KMS-11 (cell line): ENCODE measurements at regions not wholly inside any gene's neighbourhood (a gene's known extent, or its start where the extent isn't known, plus 50 kb on each side); places are given as distances from the start of the nearest gene placed in this dataset.

Experiments
- H2AFZ ChIP-seq: fragments of 200-600 bp; sonication (generic); 2 replicates; pipeline ENCODE4 v1.6.1; 2016; ENCODE audit warnings: antibody characterized with exemption, mixed run types, low read depth
- H3K27ac ChIP-seq: fragments of 200-600 bp; sonication (generic); 2 replicates; pipeline ENCODE4 v1.6.1; 2016; ENCODE audit warnings: mild to moderate bottlenecking, mixed run types
- H3K27me3 ChIP-seq: fragments of 200-600 bp; sonication (generic); 2 replicates; pipeline ENCODE4 v1.6.1; 2017; ENCODE audit warnings: mild to moderate bottlenecking, low read depth, mixed run types, moderate library complexity; ENCODE audit not compliant: insufficient read depth
- H3K36me3 ChIP-seq: fragments of 200-600 bp; sonication (generic); 2 replicates; pipeline ENCODE4 v1.6.1; 2017; ENCODE audit warnings: mild to moderate bottlenecking, mixed run types; ENCODE audit not compliant: insufficient read depth
- H3K4me1 ChIP-seq: fragments of 200-600 bp; sonication (generic); 2 replicates; pipeline ENCODE4 v1.6.1; 2016; ENCODE audit warnings: mild to moderate bottlenecking, low read depth, mixed run types; ENCODE audit not compliant: poor library complexity, severe bottlenecking
- H3K4me2 ChIP-seq: fragments of 200-600 bp; sonication (generic); 2 replicates; pipeline ENCODE4 v1.7.0; 2016; ENCODE audit warnings: mild to moderate bottlenecking, mixed run types
- H3K4me3 ChIP-seq: fragments of 200-600 bp; sonication (generic); IDR thresholded peaks from 2 replicates; pipeline ENCODE4 v1.6.1; 2017; ENCODE audit warnings: low read depth, low read length, mixed read lengths; ENCODE audit not compliant: insufficient read depth
- H3K79me2 ChIP-seq: fragments of 200-600 bp; sonication (generic); 2 replicates; pipeline ENCODE4 v1.6.1; 2016; ENCODE audit warnings: low read depth, mixed run types; ENCODE audit not compliant: insufficient read depth
- H3K9ac ChIP-seq: fragments of 200-600 bp; sonication (generic); 2 replicates; pipeline ENCODE4 v1.6.1; 2016; ENCODE audit warnings: mild to moderate bottlenecking, mixed run types
- H4K20me1 ChIP-seq: fragments of 200-600 bp; sonication (generic); 2 replicates; pipeline ENCODE4 v1.6.1; 2016; ENCODE audit warnings: mild to moderate bottlenecking, mixed run types; ENCODE audit not compliant: insufficient read depth
- TF ChIP-seq, protein P1 (sequence below): fragments of 200-600 bp; sonication (generic); conservative IDR thresholded peaks from 2 replicates; pipeline ENCODE4 v1.6.1; 2017; ENCODE audit warnings: low read depth, mild to moderate bottlenecking, antibody characterized with exemption, low read length, moderate library complexity, mixed read lengths

- Histone ChIP-seq H3K27ac (no peak overlapping the region), H3K4me3 (no peak overlapping the region), H3K4me2 (no peak overlapping the region), H3K79me2 (no peaks in the 10 kb centered on the region), H3K4me1 (no peaks in the 10 kb centered on the region), H3K36me3 (no peaks in the 10 kb centered on the region), H4K20me1 (no peaks in the 10 kb centered on the region), H2AFZ (no peak overlapping the region), H3K27me3 (no peaks in the 10 kb centered on the region), H3K9ac (no peak overlapping the region)
- TF ChIP-seq, protein P1, sequence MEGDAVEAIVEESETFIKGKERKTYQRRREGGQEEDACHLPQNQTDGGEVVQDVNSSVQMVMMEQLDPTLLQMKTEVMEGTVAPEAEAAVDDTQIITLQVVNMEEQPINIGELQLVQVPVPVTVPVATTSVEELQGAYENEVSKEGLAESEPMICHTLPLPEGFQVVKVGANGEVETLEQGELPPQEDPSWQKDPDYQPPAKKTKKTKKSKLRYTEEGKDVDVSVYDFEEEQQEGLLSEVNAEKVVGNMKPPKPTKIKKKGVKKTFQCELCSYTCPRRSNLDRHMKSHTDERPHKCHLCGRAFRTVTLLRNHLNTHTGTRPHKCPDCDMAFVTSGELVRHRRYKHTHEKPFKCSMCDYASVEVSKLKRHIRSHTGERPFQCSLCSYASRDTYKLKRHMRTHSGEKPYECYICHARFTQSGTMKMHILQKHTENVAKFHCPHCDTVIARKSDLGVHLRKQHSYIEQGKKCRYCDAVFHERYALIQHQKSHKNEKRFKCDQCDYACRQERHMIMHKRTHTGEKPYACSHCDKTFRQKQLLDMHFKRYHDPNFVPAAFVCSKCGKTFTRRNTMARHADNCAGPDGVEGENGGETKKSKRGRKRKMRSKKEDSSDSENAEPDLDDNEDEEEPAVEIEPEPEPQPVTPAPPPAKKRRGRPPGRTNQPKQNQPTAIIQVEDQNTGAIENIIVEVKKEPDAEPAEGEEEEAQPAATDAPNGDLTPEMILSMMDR: no peak
These were observed 118.3 kb upstream of the DOK6 start for GRCh38 chr18:69282371-69282770.

DNA sequence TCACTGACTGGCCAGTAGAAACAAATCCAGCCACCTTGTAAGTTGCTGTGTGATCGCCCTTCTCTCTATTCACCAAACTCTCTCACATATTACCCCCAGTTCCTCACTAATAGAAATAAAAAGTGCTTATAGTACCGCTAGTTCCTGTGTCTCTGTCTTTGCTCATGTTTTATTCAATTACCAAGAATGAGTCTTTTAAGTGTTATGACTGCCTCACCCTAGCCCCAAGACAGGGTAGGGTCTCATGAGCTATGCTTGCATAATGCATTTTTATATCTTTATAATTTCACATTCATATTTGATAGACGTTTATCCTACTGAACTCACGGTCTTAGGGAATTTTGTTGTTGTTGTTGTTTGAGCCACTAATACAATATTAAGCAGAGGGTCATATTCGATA lies 109.6 kb upstream of the DOK6 start:
- Histone ChIP-seq H4K20me1 (no peaks in the 10 kb centered on the region), H3K79me2 (no peaks in the 10 kb centered on the region), H3K27ac (no peak overlapping the region), H3K9ac (no peak overlapping the region), H2AFZ (no peak overlapping the region), H3K36me3 (no peaks in the 10 kb centered on the region), H3K4me3 (no peak overlapping the region), H3K4me1 (no peaks in the 10 kb centered on the region), H3K4me2 (no peak overlapping the region), H3K27me3 (no peaks in the 10 kb centered on the region)
- TF ChIP-seq, protein P1: no peak

- Histone ChIP-seq H3K9ac (no peak overlapping the region), H3K79me2 (no peaks in the 10 kb centered on the region), H3K4me1 (no peaks in the 10 kb centered on the region), H4K20me1 (no peaks in the 10 kb centered on the region), H3K4me3 (no peak overlapping the region), H2AFZ (no peak overlapping the region), H3K27me3 (no peaks in the 10 kb centered on the region), H3K4me2 (no peak overlapping the region), H3K36me3 (no peaks in the 10 kb centered on the region), H3K27ac (no peak overlapping the region)
- TF ChIP-seq, protein P1: no peak
These were observed 108.9 kb upstream of the DOK6 start for GRCh38 chr18:69291755-69292154.

DNA sequence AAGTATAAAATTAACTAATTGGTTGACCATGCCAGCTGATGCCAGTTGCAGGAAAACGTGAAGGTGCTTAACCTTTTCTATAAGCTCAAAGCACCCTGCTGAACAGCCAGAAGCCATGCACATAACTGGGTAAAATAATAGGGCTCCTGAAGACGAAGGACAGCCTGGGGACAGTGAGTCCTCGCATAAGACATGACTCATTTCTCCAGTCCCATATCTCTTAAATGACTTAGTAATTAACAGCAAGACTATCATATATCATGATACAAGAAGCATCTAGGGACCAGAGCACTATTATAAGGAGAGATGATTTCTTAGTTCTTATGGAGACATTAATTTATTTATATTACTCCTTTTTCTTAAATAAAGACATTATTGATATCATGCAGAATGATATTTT lies 100.5 kb upstream of the DOK6 start:
- Histone ChIP-seq H3K4me3 (no peak overlapping the region), H3K36me3 (no peaks in the 10 kb centered on the region), H3K27me3 (no peaks in the 10 kb centered on the region), H2AFZ (no peak overlapping the region), H3K9ac (no peak overlapping the region), H3K4me1 (no peaks in the 10 kb centered on the region), H3K27ac (no peak overlapping the region), H3K4me2 (no peak overlapping the region), H4K20me1 (no peaks in the 10 kb centered on the region), H3K79me2 (no peaks in the 10 kb centered on the region)
- TF ChIP-seq, protein P1: no peak
